Breast epithelium (tissue), 4 donors: ENCODE measurements at regions not wholly inside any gene's neighbourhood (a gene's known extent, or its start where the extent isn't known, plus 50 kb on each side); places are given as distances from the start of the nearest gene placed in this dataset.

Source experiments
- DNase-seq, 2 donors: peaks; one replicate each; pipeline ENCODE4 v3.0.0-alpha.2; 2019; ENCODE audit warnings: low spot score in 2 of 2
- H3K27ac ChIP-seq, 2 donors: fragments of 200-600 bp; sonication (generic) in 1 of 2; one replicate each; pipeline ENCODE4 v1.5.1; 2016 to 2019; ENCODE audit warnings: mild to moderate bottlenecking in 1 of 2
- H3K27me3 ChIP-seq, 2 donors: fragments of 200-600 bp; sonication (generic) in 1 of 2; one replicate each; pipeline versions ENCODE4 v1.5.1 to v1.6.0; 2017 to 2019; ENCODE audit warnings: control low read depth in 1 of 2, mild to moderate bottlenecking in 1 of 2
- H3K36me3 ChIP-seq: fragments of 200-600 bp; one replicate; pipeline ENCODE4 v1.5.1; 2019
- H3K4me1 ChIP-seq, 2 donors: fragments of 200-600 bp; sonication (generic); one replicate each; pipeline ENCODE4 v1.5.1; 2016 to 2019; ENCODE audit warnings: control low read depth in 1 of 2
- H3K4me3 ChIP-seq, 3 donors: fragments of 200-600 bp; sonication (generic); 1 replicate in 2 of 3; 2 replicates in 1 of 3; pipeline ENCODE4 v1.5.1; 2016 to 2019; ENCODE audit warnings: mild to moderate bottlenecking in 3 of 3, moderate library complexity in 2 of 3
- H3K9me3 ChIP-seq, 2 donors: fragments of 200-600 bp; sonication (generic) in 1 of 2; one replicate each; pipeline ENCODE4 v1.5.1; 2016 to 2019; ENCODE audit warnings: control low read depth in 1 of 2
- POLR2A ChIP-seq: fragments of 450-650 bp; IDR thresholded peaks from one replicate; pipeline ENCODE4 v1.6.1; 2016; ENCODE audit warnings: antibody characterized with exemption, mild to moderate bottlenecking, moderate library complexity
- POLR2AphosphoS5 ChIP-seq, 3 donors: sonication (generic); formaldehyde crosslinking; IDR thresholded peaks; one replicate each; pipeline ENCODE4 v1.6.1; 2017; ENCODE audit warnings: antibody characterized with exemption in 3 of 3
- intact Hi-C: fragments of 100-400 bp; cut with DNase I; formaldehyde crosslinking; loops from one replicate; pipeline ENCODE4 v1.15.1; 2023; ENCODE audit warnings: low total_unique reads
- TF ChIP-seq, protein P1 (sequence below), 3 donors: fragments of 450-650 bp; IDR thresholded peaks; one replicate each; pipeline ENCODE4 v1.5.1; 2016 to 2017; ENCODE audit warnings: antibody characterized with exemption in 3 of 3, mild to moderate bottlenecking in 3 of 3, moderate library complexity in 3 of 3

DNA sequence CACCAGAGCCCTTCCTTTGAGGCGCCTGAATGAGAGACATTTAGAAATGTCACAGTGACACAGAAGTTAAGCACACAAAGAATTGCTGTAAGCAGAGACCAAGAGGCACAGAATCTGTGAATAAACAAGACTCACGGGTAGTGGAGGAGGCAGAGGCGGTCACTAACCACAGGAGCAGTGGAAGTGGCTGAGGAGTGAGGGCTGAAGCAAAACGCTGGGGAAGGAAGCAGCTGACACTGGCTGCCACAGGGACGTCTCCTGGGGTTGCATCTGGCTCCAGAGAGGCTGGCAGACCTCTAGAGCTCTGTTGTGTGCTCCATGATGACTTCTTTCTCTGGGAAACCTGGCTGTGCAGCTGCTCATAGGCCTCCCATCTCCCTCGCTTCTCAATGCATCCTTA, 65.0 kb upstream of the SLC2A12 start:
- Histone ChIP-seq H3K9me3 (no peaks in the 10 kb centered on the region), H3K27ac (no peak overlapping the region), H3K4me3 (no peak overlapping the region), H3K27me3 (peaks cover 0 to 16% of the 10 kb centered on the region in 2 donors), H3K4me1 (no peaks in the 10 kb centered on the region), H3K36me3 (no peaks in the 10 kb centered on the region)
- intact Hi-C loops, result no loop called here
- DNase-seq, result no peak
- TF ChIP-seq POLR2A, result no peak
- TF ChIP-seq POLR2AphosphoS5 (IDR thresholded peaks at IDR 0.05), result no peak
- TF ChIP-seq, protein P1, sequence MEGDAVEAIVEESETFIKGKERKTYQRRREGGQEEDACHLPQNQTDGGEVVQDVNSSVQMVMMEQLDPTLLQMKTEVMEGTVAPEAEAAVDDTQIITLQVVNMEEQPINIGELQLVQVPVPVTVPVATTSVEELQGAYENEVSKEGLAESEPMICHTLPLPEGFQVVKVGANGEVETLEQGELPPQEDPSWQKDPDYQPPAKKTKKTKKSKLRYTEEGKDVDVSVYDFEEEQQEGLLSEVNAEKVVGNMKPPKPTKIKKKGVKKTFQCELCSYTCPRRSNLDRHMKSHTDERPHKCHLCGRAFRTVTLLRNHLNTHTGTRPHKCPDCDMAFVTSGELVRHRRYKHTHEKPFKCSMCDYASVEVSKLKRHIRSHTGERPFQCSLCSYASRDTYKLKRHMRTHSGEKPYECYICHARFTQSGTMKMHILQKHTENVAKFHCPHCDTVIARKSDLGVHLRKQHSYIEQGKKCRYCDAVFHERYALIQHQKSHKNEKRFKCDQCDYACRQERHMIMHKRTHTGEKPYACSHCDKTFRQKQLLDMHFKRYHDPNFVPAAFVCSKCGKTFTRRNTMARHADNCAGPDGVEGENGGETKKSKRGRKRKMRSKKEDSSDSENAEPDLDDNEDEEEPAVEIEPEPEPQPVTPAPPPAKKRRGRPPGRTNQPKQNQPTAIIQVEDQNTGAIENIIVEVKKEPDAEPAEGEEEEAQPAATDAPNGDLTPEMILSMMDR (IDR thresholded peaks at IDR 0.05), result no peak

- intact Hi-C loops, result no loop called here
- H3K27ac ChIP-seq, result no peak overlapping the region
- peaks cover 0 to 16% of the 10 kb centered on the region in 2 donors for H3K27me3 ChIP-seq
- TF ChIP-seq, protein P1 (IDR thresholded peaks at IDR 0.05), result no peak
- TF ChIP-seq POLR2AphosphoS5 (IDR thresholded peaks at IDR 0.05), result no peak
- TF ChIP-seq POLR2A, result no peak
- H3K9me3 ChIP-seq, result no peaks in the 10 kb centered on the region
- no peaks in the 10 kb centered on the region for H3K36me3 ChIP-seq
- DNase-seq, result no peak
- no peak overlapping the region for H3K4me3 ChIP-seq
- no peaks in the 10 kb centered on the region for H3K4me1 ChIP-seq
Measured at GRCh38 chr6:134115715-134116074, 63.3 kb upstream of the SLC2A12 start.

GRCh38 chr6:134114918-134115714, 62.7 kb upstream of the SLC2A12 start:
- Histone ChIP-seq H3K9me3 (no peaks in the 10 kb centered on the region), H3K27ac (no peak overlapping the region), H3K36me3 (no peaks in the 10 kb centered on the region), H3K4me3 (no peak overlapping the region), H3K4me1 (no peaks in the 10 kb centered on the region), H3K27me3 (peaks cover 0 to 16% of the 10 kb centered on the region in 2 donors)
- TF ChIP-seq, protein P1 (IDR thresholded peaks at IDR 0.05), result no peak
- TF ChIP-seq POLR2A (no peak), POLR2AphosphoS5 (IDR thresholded peaks at IDR 0.05) (no peak)
- DNase-seq, result no peak
- intact Hi-C loops, result no loop called here

DNA sequence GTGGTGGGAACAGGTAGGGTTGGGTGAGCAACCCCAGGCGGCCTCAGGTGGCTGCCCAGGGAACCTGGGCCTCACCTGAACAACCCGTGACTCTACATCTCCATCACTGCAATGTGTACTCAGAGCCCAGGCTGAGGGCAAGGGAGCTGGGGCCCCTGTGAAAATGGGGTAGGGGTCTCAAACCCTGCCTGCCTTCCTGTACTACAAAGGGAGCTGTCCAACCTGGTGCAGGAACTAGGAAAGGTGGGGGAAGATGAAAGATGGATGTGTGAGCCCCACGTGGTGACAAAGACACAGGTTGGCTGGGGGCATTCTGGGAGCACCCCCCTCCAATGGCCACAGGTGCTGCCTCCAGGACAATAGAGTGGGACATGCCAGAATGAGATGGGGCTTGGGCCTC, 62.1 kb upstream of the SLC2A12 start:
- no peak overlapping the region for H3K4me3 ChIP-seq
- no peaks in the 10 kb centered on the region for H3K36me3 ChIP-seq
- no peak overlapping the region for H3K27ac ChIP-seq
- no peaks in the 10 kb centered on the region for H3K4me1 ChIP-seq
- intact Hi-C loops, result no loop called here
- peaks cover 0 to 16% of the 10 kb centered on the region in 2 donors for H3K27me3 ChIP-seq
- DNase-seq, result no peak
- no peak for TF ChIP-seq POLR2AphosphoS5 (IDR thresholded peaks at IDR 0.05)
- no peaks in the 10 kb centered on the region for H3K9me3 ChIP-seq

- Histone ChIP-seq H3K4me1 (no peaks in the 10 kb centered on the region), H3K27ac (no peak overlapping the region), H3K4me3 (no peak overlapping the region), H3K9me3 (no peaks in the 10 kb centered on the region), H3K36me3 (no peaks in the 10 kb centered on the region), H3K27me3 (peaks cover 0 to 16% of the 10 kb centered on the region in 2 donors)
- no peak for DNase-seq
- TF ChIP-seq POLR2AphosphoS5 (IDR thresholded peaks at IDR 0.05) (no peak), POLR2A (no peak)
- TF ChIP-seq, protein P1 (IDR thresholded peaks at IDR 0.05), result no peak
- intact Hi-C loops, result no loop called here
Measured at GRCh38 chr6:134111726-134112125, 59.3 kb upstream of the SLC2A12 start.
